ENCODE measurements at regions not wholly inside any gene's neighbourhood (a gene's known extent, or its start where the extent isn't known, plus 50 kb on each side); places are given as distances from the start of the nearest gene placed in this dataset.

GRCh38 chr2:142445023-142445422 lies 314.2 kb upstream of the LRP1B start (continued):
- TF ChIP-seq POU5F1 (IDR thresholded peaks at IDR 0.05; ENCODE audit: low read depth, low read length) (no peak), E2F6 (IDR thresholded peaks at IDR 0.05) (no peak), SIX5 (IDR thresholded peaks at IDR 0.05; ENCODE audit: low read depth, low read length) (no peak), KDM4A (IDR thresholded peaks at IDR 0.05; ENCODE audit: low read depth, low read length, severe bottlenecking) (no peak)

Data from H1 (cell line).